ENCODE measurements at regions not wholly inside any gene's neighbourhood (a gene's known extent, or its start where the extent isn't known, plus 50 kb on each side); places are given as distances from the start of the nearest gene placed in this dataset.
"Not testable (repeated sequence)": the region's sequence is repeated elsewhere in the genome, so short reads cannot be mapped to it uniquely, and the experiment has no call there.

GRCh38 chr3:36187197-36187596 lies 193.1 kb upstream of the STAC start:
- not testable (repeated sequence) for DNase-seq (ENCODE audit: low spot score)

GRCh38 chr3:36192901-36193300 lies 187.4 kb upstream of the STAC start:
- DNase-seq (ENCODE audit: low spot score), result no peak

GRCh38 chr3:36193448-36193847 lies 186.9 kb upstream of the STAC start:
- DNase-seq (ENCODE audit: low spot score), result no peak

- DNase-seq (ENCODE audit: low spot score), result no peak
Observed at GRCh38 chr3:36196058-36196457, 184.2 kb upstream of the STAC start.

GRCh38 chr3:36197151-36197550 lies 183.2 kb upstream of the STAC start:
- DNase-seq (ENCODE audit: low spot score), result no peak

GRCh38 chr3:36201546-36201945 lies 178.8 kb upstream of the STAC start:
- DNase-seq (ENCODE audit: low spot score), result no peak

- no peak for DNase-seq (ENCODE audit: low spot score)
Observed at GRCh38 chr3:36206956-36207580, 173.2 kb upstream of the STAC start.

GRCh38 chr3:36210840-36211651 lies 169.3 kb upstream of the STAC start:
- DNase-seq (ENCODE audit: low spot score), result no peak

- no peak for DNase-seq (ENCODE audit: low spot score)
Observed at GRCh38 chr3:36211652-36211999, 168.7 kb upstream of the STAC start.

GRCh38 chr3:36212251-36212650 lies 168.1 kb upstream of the STAC start:
- DNase-seq (ENCODE audit: low spot score), result no peak

GRCh38 chr3:36214460-36214859 lies 165.8 kb upstream of the STAC start:
- DNase-seq (ENCODE audit: low spot score), result no peak

- no peak for DNase-seq (ENCODE audit: low spot score)
Observed at GRCh38 chr3:36215241-36215640, 165.1 kb upstream of the STAC start.

GRCh38 chr3:36219398-36219797 lies 160.9 kb upstream of the STAC start:
- DNase-seq (ENCODE audit: low spot score), result no peak

GRCh38 chr3:36220173-36220572 lies 160.1 kb upstream of the STAC start:
- no peak for DNase-seq (ENCODE audit: low spot score)

GRCh38 chr3:36221975-36222374 lies 158.3 kb upstream of the STAC start:
- no peak for DNase-seq (ENCODE audit: low spot score)

- DNase-seq (ENCODE audit: low spot score), result no peak
Observed at GRCh38 chr3:36227980-36228379, 152.3 kb upstream of the STAC start.

GRCh38 chr3:36229496-36229895 lies 150.8 kb upstream of the STAC start:
- DNase-seq (ENCODE audit: low spot score), result no peak

- no peak for DNase-seq (ENCODE audit: low spot score)
Observed at GRCh38 chr3:36232797-36233489, 147.4 kb upstream of the STAC start.

- no peak for DNase-seq (ENCODE audit: low spot score)
Observed at GRCh38 chr3:36244728-36245127, 135.6 kb upstream of the STAC start.

- DNase-seq (ENCODE audit: low spot score), result no peak
Observed at GRCh38 chr3:36248374-36248773, 131.9 kb upstream of the STAC start.

GRCh38 chr3:36250191-36250590 lies 130.1 kb upstream of the STAC start:
- DNase-seq (ENCODE audit: low spot score), result no peak

- no peak for DNase-seq (ENCODE audit: low spot score)
Observed at GRCh38 chr3:36257158-36257852, 123.0 kb upstream of the STAC start.

All from HT-29 (cell line).